ENCODE measurements at regions not wholly inside any gene's neighbourhood (a gene's known extent, or its start where the extent isn't known, plus 50 kb on each side); places are given as distances from the start of the nearest gene placed in this dataset.

DNA sequence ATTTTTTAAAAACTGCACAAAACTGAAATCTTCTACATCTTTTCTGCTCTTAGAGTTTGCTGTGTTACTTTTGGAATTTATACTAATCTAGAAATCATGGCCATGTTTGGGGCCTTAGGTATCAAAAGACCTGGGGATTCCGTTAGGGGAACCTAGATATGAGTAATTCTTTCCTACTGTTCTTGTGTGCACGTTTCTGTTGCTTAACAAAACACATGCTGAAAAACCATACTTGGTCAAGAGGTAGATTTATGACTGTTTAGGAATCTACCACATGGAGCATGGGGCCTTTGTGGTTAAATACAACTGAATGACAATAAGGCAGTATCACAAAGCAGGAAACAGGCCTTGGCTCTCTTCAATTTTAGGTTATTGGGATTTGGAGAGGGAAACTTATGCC is 291.9 kb upstream of the USP25 start:
- intact Hi-C loops (cut with micrococcal nuclease; ENCODE audit: unreplicated experiment): no loop called here
- Histone ChIP-seq H3K27ac (ENCODE audit: low read depth, low read length, poor library complexity, severe bottlenecking) (no peak overlapping the region), H3K79me2 (ENCODE audit: insufficient read depth, low read depth, low read length) (no peaks in the 10 kb centered on the region), H3K9me2 (ENCODE audit: insufficient read depth, low read length) (no peaks in the 10 kb centered on the region), H3K4me1 (ENCODE audit: insufficient read depth, low read length, poor library complexity, severe bottlenecking) (no peaks in the 10 kb centered on the region), H2AFZ (ENCODE audit: low read length) (no peak overlapping the region), H3K36me3 (ENCODE audit: insufficient read depth, low read length) (no peaks in the 10 kb centered on the region), H3K9me3 (ENCODE audit: low read length) (no peaks in the 10 kb centered on the region), H3K4me2 (ENCODE audit: low read length) (no peak overlapping the region), H3K4me3 (ENCODE audit: low read depth, low read length, poor library complexity, severe bottlenecking) (no peak overlapping the region), H4K20me1 (ENCODE audit: insufficient read depth, low read length) (no peaks in the 10 kb centered on the region)
- POLR2A ChIA-PET: interaction anchor here (0.7 kb wide), 1 partner anchor 130 kb away, joined by 3 read pairs; no protein-coding TSS in a partner anchor
- TF ChIP-seq, protein P1, sequence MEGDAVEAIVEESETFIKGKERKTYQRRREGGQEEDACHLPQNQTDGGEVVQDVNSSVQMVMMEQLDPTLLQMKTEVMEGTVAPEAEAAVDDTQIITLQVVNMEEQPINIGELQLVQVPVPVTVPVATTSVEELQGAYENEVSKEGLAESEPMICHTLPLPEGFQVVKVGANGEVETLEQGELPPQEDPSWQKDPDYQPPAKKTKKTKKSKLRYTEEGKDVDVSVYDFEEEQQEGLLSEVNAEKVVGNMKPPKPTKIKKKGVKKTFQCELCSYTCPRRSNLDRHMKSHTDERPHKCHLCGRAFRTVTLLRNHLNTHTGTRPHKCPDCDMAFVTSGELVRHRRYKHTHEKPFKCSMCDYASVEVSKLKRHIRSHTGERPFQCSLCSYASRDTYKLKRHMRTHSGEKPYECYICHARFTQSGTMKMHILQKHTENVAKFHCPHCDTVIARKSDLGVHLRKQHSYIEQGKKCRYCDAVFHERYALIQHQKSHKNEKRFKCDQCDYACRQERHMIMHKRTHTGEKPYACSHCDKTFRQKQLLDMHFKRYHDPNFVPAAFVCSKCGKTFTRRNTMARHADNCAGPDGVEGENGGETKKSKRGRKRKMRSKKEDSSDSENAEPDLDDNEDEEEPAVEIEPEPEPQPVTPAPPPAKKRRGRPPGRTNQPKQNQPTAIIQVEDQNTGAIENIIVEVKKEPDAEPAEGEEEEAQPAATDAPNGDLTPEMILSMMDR (conservative IDR thresholded peaks at IDR 0.05; ENCODE audit: low read length): no peak
- CTCF ChIA-PET (ENCODE audit: unreplicated experiment): no interaction called here
- BruUV-seq (replicated peaks): no TSS peak
- no peak for DNase-seq (ENCODE audit: low spot score)

DNA sequence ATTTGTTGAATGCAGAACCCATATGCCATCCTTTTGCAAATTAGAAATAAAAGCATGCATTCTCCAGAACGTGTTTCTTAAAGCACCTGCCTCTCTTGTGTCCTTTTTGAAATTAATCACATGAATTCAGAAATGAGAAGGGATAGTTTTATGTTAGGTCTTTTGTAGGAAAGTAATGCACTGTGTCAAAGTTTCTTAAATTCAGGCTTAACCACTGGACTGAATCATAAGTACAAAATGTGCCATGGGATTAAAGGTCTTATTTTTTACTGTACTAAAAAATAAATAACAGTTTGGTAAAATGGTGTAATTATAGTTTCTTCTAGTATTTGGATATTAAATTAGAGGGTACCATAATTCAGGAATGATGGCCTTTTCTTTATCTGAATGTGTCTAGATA is 290.1 kb upstream of the USP25 start:
- ChIA-PET CTCF (ENCODE audit: unreplicated experiment) (no interaction called here), POLR2A (interaction anchor here (0.6 to 0.8 kb wide), 7 partner anchors 13 to 1622 kb away, joined by 3 to 4 read pairs (median 3); no protein-coding TSS in a partner anchor)
- TF ChIP-seq EZH2phosphoT487 (IDR thresholded peaks at IDR 0.05; ENCODE audit: borderline replicate concordance, low read depth, low read length): no peak
- TF ChIP-seq, protein P1 (conservative IDR thresholded peaks at IDR 0.05; ENCODE audit: low read length): no peak
- H3K27ac ChIP-seq (ENCODE audit: low read depth, low read length, poor library complexity, severe bottlenecking): no peak overlapping the region
- H3K9me3 ChIP-seq (ENCODE audit: low read length): no peaks in the 10 kb centered on the region
- H3K4me2 ChIP-seq (ENCODE audit: low read length): no peak overlapping the region
- no peaks in the 10 kb centered on the region for H3K79me2 ChIP-seq (ENCODE audit: insufficient read depth, low read depth, low read length)
- H3K36me3 ChIP-seq (ENCODE audit: insufficient read depth, low read length): no peaks in the 10 kb centered on the region
- H3K4me3 ChIP-seq (ENCODE audit: low read depth, low read length, poor library complexity, severe bottlenecking): no peak overlapping the region
- no peaks in the 10 kb centered on the region for H4K20me1 ChIP-seq (ENCODE audit: insufficient read depth, low read length)
- no peaks in the 10 kb centered on the region for H3K4me1 ChIP-seq (ENCODE audit: insufficient read depth, low read length, poor library complexity, severe bottlenecking)
- BruUV-seq (replicated peaks): no TSS peak
- DNase-seq (ENCODE audit: low spot score): no peak
- intact Hi-C loops (cut with micrococcal nuclease; ENCODE audit: unreplicated experiment): no loop called here
- no peaks in the 10 kb centered on the region for H3K9me2 ChIP-seq (ENCODE audit: insufficient read depth, low read length)
- H2AFZ ChIP-seq (ENCODE audit: low read length): no peak overlapping the region

DNA sequence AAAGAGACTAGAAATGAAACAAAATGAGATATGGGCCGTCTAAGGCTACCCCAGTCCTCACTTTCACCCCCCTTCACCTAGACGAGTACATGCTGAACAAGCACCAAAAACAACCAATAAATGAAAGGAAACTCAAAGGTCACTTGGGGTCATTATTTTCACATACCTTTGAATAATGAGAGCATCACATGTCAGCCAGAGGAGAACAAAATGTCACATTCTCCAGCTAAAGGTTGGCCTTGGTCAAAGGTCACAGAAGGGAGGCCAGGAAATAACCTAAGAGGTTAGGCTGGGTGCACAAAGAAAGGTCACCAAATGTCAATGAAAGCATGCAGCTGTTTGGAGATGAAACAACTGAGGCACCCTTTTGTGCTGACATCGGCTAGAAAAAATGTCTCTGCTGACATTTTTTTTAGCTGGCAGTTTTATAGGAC is 288.7 kb upstream of the USP25 start:
- Histone ChIP-seq H3K79me2 (ENCODE audit: insufficient read depth, low read depth, low read length) (no peaks in the 10 kb centered on the region), H3K4me3 (ENCODE audit: low read depth, low read length, poor library complexity, severe bottlenecking) (no peak overlapping the region), H3K36me3 (ENCODE audit: insufficient read depth, low read length) (no peaks in the 10 kb centered on the region), H3K4me1 (ENCODE audit: insufficient read depth, low read length, poor library complexity, severe bottlenecking) (no peaks in the 10 kb centered on the region), H2AFZ (ENCODE audit: low read length) (no peak overlapping the region), H3K27ac (ENCODE audit: low read depth, low read length, poor library complexity, severe bottlenecking) (no peak overlapping the region), H3K4me2 (ENCODE audit: low read length) (no peak overlapping the region), H3K9me3 (ENCODE audit: low read length) (no peaks in the 10 kb centered on the region), H4K20me1 (ENCODE audit: insufficient read depth, low read length) (no peaks in the 10 kb centered on the region), H3K9me2 (ENCODE audit: insufficient read depth, low read length) (no peaks in the 10 kb centered on the region)
- no peak for TF ChIP-seq EZH2phosphoT487 (IDR thresholded peaks at IDR 0.05; ENCODE audit: borderline replicate concordance, low read depth, low read length)
- TF ChIP-seq, protein P1 (conservative IDR thresholded peaks at IDR 0.05; ENCODE audit: low read length): no peak
- DNase-seq (ENCODE audit: low spot score): no peak
- POLR2A ChIA-PET: interaction anchor here (0.6 to 0.8 kb wide), 3 partner anchors 23 to 85 kb away, joined by 3 read pairs; no protein-coding TSS in a partner anchor
- CTCF ChIA-PET (ENCODE audit: unreplicated experiment): no interaction called here
- no TSS peak for BruUV-seq (replicated peaks)
- intact Hi-C loops (cut with micrococcal nuclease; ENCODE audit: unreplicated experiment): no loop called here

Measured in OCI-LY7 (cell line).